ENCODE measurements at regions not wholly inside any gene's neighbourhood (a gene's known extent, or its start where the extent isn't known, plus 50 kb on each side); places are given as distances from the start of the nearest gene placed in this dataset.

- Histone ChIP-seq H3K36me3 (ENCODE audit: insufficient read depth, low read length, poor library complexity, severe bottlenecking) (no peaks in the 10 kb centered on the region), H3K27ac (ENCODE audit: low read depth, low read length, poor library complexity, severe bottlenecking) (no peak overlapping the region), H3K4me1 (ENCODE audit: insufficient read depth, low read length, poor library complexity, severe bottlenecking) (peaks cover 10% of the 10 kb centered on the region), H3K27me3 (replicated peaks; ENCODE audit: insufficient read depth, low read depth, low read length, poor library complexity) (peaks cover 9% of the 10 kb centered on the region), H3K4me3 (ENCODE audit: low read depth, low read length, poor library complexity, severe bottlenecking) (no peak overlapping the region), H3K9me3 (ENCODE audit: low read depth, low read length, poor library complexity, severe bottlenecking) (peaks cover 10% of the 10 kb centered on the region)
- BruUV-seq (replicated peaks) = no TSS peak
- intact Hi-C loops (cut with micrococcal nuclease; ENCODE audit: unreplicated experiment) = no loop called here
- TF ChIP-seq EZH2 (IDR thresholded peaks at IDR 0.05; ENCODE audit: borderline replicate concordance, low read depth, low read length, poor library complexity, severe bottlenecking) (no peak), CTCF (conservative IDR thresholded peaks at IDR 0.05; ENCODE audit: low read depth, low read length) (no peak)
- POLR2A ChIA-PET (ENCODE audit: low non-redundant PET) = no interaction called here
- CTCF ChIA-PET = no interaction called here
- no peak for DNase-seq (ENCODE audit: low spot score)
Measured at GRCh38 chr9:78397045-78397444, 100.1 kb downstream of the PSAT1 start.

GRCh38 chr9:78397454-78397853 is 100.5 kb downstream of the PSAT1 start:
- peaks cover 10% of the 10 kb centered on the region for H3K9me3 ChIP-seq (ENCODE audit: low read depth, low read length, poor library complexity, severe bottlenecking)
- no peak overlapping the region for H3K27ac ChIP-seq (ENCODE audit: low read depth, low read length, poor library complexity, severe bottlenecking)
- TF ChIP-seq CTCF (conservative IDR thresholded peaks at IDR 0.05; ENCODE audit: low read depth, low read length) (no peak), EZH2 (IDR thresholded peaks at IDR 0.05; ENCODE audit: borderline replicate concordance, low read depth, low read length, poor library complexity, severe bottlenecking) (no peak)
- H3K36me3 ChIP-seq (ENCODE audit: insufficient read depth, low read length, poor library complexity, severe bottlenecking) = no peaks in the 10 kb centered on the region
- intact Hi-C loops (cut with micrococcal nuclease; ENCODE audit: unreplicated experiment) = no loop called here
- peaks cover 10% of the 10 kb centered on the region for H3K4me1 ChIP-seq (ENCODE audit: insufficient read depth, low read length, poor library complexity, severe bottlenecking)
- POLR2A ChIA-PET (ENCODE audit: low non-redundant PET) = no interaction called here
- H3K27me3 ChIP-seq (replicated peaks; ENCODE audit: insufficient read depth, low read depth, low read length, poor library complexity) = peaks cover 9% of the 10 kb centered on the region
- DNase-seq (ENCODE audit: low spot score) = peak; percentile 35
- no TSS peak for BruUV-seq (replicated peaks)
- CTCF ChIA-PET = no interaction called here
- no peak overlapping the region for H3K4me3 ChIP-seq (ENCODE audit: low read depth, low read length, poor library complexity, severe bottlenecking)

GRCh38 chr9:78399153-78399552 is 102.2 kb downstream of the PSAT1 start:
- peaks cover 10% of the 10 kb centered on the region for H3K4me1 ChIP-seq (ENCODE audit: insufficient read depth, low read length, poor library complexity, severe bottlenecking)
- H3K4me3 ChIP-seq (ENCODE audit: low read depth, low read length, poor library complexity, severe bottlenecking) = no peak overlapping the region
- intact Hi-C loops (cut with micrococcal nuclease; ENCODE audit: unreplicated experiment) = no loop called here
- DNase-seq (ENCODE audit: low spot score) = no peak
- H3K27me3 ChIP-seq (replicated peaks; ENCODE audit: insufficient read depth, low read depth, low read length, poor library complexity) = peaks cover 9% of the 10 kb centered on the region
- H3K9me3 ChIP-seq (ENCODE audit: low read depth, low read length, poor library complexity, severe bottlenecking) = peaks cover 10% of the 10 kb centered on the region
- no TSS peak for BruUV-seq (replicated peaks)
- ChIA-PET POLR2A (ENCODE audit: low non-redundant PET) (interaction anchor here (0.5 kb wide), 1 partner anchor 294 kb away, joined by 4 read pairs; no protein-coding TSS in a partner anchor), CTCF (interaction anchor here (1.2 kb wide), 1 partner anchor 30 kb away, joined by 4 read pairs; no protein-coding TSS in a partner anchor)
- TF ChIP-seq EZH2 (IDR thresholded peaks at IDR 0.05; ENCODE audit: borderline replicate concordance, low read depth, low read length, poor library complexity, severe bottlenecking) = no peak
- no peak for TF ChIP-seq CTCF (conservative IDR thresholded peaks at IDR 0.05; ENCODE audit: low read depth, low read length)
- H3K36me3 ChIP-seq (ENCODE audit: insufficient read depth, low read length, poor library complexity, severe bottlenecking) = no peaks in the 10 kb centered on the region
- no peak overlapping the region for H3K27ac ChIP-seq (ENCODE audit: low read depth, low read length, poor library complexity, severe bottlenecking)

All from A673 (cell line).